Stimulated activated naive CD8-positive, alpha-beta T cell treated with anti-CD3 and anti-CD28 coated beads, Interleukin-15, Interleukin-2, amounts not matched to agents 100 U/mL and 50 U/mL, for 24 hours (primary cell): ENCODE measurements at regions not wholly inside any gene's neighbourhood (a gene's known extent, or its start where the extent isn't known, plus 50 kb on each side); places are given as distances from the start of the nearest gene placed in this dataset.
"Not testable (repeated sequence)": the region's sequence is repeated elsewhere in the genome, so short reads cannot be mapped to it uniquely, and the experiment has no call there.

Experiments used
- ATAC-seq: fragments of 150-1000 bp; cut with Tn5 transposase; one replicate; pipeline ENCODE4 v1.10.0; 2021
- DNase-seq: peaks from one replicate; pipeline ENCODE4 v3.0.0; 2021

DNA sequence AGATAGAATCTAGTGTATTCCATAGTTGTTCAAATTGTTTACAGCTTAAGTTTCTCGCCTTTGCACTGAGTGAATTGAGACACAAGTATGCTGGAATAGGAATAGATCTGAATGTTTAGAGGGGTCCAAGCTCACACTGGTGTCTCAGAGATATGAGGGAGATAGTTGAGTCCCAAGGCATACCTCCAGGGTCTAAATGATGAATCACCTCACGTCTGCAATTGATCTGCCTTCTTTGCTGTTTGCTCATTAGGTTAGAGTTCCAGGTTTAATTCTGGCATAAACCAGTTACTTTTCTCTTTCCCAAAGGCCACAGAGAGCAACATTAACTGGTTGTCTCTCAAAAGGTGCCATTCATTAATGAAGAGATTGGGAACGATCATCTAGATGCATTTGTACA lies 106.3 kb upstream of the MME start:
- no peak for DNase-seq
- ATAC-seq = no peak

DNA sequence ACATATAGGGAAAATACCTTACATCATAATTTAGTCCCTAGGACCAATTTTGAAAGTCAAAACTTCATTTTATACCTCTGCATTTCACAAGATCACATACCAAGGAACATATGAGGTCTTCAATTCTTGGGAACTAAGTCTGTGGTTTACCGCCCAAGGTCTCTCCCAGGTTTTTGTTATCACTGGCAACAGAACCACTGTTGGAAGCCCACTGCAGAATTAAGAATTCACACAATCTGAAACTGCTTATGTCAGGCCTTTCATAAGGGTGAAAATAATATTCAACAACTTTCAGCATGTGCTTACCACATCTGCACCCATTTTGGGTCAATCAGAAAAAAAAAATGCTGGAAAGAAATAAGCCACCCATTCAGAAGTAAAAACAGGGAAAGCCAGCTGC lies 107.2 kb upstream of the MME start:
- no peak for ATAC-seq
- DNase-seq = no peak

DNA sequence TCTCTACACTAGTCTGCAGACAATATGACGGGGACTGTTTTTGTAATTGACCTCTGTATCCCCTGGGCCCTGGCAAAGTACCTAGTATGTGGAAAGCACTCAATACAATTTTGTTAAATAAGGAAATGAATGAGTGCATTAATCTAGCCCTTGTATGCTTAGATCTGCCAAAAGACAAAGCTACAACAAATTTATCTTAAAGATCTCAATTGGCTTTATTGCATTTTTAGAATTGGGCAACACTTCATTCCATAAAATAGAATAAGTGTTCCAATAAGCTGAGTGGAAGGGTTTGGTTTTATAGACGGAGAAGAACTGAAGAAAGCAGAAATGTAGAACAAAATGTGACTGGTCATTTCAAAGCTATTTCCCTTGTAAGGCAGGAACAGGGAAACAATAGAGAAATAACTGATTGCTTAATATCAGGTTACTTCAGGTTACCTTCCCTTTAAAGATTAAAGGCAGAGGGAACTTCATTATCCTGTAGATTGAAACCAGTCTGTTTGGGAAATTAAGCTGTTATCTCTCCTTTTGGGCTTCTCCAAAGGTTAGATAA lies 108.3 kb upstream of the MME start:
- ATAC-seq = no peak
- DNase-seq = no peak

DNA sequence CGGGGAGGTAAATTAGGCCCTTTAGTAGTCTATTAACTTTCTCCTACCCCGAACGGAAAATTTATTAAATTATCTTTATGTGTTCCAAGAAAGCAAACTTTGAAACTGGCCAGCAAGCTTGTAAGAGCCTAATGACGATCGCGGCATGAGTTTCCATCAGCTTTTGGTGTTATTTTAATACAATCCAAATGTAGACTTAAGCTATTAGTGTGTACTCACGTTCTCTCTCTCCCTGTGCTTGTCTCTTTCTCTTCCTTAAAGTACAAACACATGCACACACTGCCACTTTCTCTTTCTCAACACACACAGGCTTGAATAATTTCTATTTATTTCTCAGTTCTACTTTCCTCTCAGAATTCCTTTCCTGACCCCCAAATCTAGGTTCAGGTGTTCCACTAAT lies 108.8 kb upstream of the MME start:
- no peak for ATAC-seq
- no peak for DNase-seq

DNA sequence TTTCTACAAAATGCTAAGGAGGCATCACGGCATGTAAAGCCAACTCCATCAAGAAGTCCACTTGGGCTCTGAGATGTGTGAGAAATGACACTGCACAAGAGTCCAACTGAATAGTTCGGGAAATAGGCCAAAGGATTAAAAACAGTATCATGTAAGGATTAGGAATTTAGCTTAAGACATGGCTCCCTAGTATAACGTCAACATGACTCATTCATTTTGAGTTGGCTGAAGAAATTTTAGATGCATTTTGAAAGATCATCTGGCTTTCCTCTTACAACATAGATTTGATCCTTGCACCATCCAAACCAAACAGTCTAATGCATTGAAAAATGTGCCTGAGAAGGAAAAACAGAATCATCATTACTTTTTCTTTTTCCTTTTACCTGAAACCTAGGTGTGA lies 109.3 kb upstream of the MME start:
- no peak for ATAC-seq
- DNase-seq = no peak

DNA sequence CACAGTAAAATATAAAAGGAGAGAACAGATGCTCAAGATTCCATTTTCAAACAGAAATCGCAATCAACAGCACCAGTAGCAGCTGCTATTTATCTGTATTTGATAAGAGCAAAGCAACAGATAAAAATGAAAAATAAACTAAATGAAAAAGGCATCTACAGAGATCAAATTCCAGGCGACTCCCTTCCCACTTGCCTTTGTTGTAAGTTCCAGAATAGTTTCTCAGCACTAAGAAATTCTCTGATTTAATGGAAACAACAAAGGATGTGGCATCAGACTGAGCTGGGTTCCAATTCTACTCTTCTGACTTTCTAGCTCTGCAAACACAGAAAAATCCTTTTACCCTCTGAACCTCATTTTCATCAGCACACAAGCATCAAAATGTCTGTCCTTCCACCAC lies 110.8 kb upstream of the MME start:
- no peak for ATAC-seq
- DNase-seq = no peak

DNA sequence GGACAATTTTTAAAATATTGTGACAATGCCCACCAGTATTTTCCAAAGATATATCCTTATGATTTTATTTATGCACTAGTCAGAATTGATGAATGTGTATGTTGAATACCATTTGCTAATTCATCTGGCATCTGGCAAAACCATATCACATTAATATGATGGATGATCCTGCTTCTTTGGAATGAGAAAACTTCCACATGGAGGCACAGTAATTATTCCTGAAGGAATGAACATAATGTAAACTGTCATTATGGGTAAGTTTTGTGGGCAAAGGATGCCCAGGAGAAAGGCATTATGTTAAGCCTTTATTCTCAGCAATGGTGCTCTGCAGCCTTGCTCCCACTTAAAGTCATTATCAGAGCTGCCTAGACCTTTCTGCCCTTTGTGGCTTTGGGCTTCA lies 113.0 kb upstream of the MME start:
- no peak for ATAC-seq

DNA sequence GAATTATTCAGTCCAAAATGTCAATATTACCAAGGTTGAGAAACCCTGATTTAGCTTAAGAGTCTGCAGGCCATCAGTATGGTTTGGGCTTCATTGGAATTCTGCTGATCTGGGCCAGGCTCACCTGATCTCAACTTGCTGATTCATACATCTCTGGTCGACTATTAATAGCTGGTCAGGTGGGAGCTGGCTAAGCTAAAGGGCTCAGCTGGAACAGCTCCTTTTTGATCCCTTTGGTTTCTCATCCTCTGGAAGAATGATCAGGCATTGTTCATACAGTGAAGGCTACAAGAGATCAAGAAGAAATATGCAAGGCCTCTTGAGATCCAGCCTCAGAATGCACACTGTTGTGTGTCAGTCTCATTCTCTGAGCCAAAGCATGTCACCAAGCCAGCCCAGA lies 123.3 kb upstream of the MME start:
- ATAC-seq (no peak), DNase-seq (no peak)

More for the DNA sequence above, 113.0 kb upstream of the MME start:
- DNase-seq = no peak

DNA sequence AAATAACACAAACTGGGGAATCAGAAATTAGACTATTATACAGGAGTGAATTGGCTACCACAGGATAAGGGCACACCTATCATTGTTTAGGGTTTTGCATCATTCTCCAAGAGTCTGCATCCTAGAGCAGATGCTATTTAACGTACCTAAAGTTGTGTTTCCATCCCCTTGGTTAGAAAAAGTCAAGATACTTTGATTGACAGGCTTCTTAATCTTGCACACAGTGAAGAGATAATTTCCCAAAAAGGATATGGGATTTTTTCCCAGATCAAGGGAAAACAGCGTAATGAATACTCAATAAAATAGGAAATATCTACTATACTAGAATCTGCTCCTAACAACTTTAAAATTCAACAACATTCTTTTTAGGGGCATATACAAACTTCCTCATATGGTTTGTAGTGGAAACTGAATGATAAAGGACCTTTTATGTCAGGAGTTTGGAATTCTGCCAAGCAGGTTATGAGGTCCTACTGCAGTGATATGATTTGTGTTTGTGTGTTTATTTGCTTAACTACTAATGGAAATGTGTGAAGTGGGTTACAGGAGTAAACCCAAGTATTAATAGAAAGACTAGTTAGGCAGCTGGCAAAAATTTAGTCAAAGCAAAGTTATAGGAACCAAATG lies 124.1 kb upstream of the MME start:
- no peak for DNase-seq
- no peak for ATAC-seq

DNA sequence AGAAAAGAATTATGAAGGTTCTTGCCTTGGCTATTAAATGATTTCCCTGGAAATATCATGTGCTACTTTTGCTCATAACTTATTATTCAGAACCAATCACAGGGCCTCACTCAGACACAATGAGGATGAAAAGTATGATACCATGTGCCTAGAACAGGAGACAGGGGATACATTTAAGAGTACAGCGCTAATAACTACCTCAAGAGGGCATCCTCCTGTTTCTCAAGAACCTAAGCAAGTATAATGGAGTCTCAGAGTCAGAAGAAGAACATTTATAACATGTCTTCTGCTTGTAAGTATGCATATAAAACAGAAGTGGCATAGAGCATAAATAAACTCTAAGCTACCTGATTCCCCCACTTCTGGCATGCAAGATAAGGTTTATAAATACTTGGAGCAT lies 125.4 kb upstream of the MME start:
- no peak for DNase-seq
- no peak for ATAC-seq

DNA sequence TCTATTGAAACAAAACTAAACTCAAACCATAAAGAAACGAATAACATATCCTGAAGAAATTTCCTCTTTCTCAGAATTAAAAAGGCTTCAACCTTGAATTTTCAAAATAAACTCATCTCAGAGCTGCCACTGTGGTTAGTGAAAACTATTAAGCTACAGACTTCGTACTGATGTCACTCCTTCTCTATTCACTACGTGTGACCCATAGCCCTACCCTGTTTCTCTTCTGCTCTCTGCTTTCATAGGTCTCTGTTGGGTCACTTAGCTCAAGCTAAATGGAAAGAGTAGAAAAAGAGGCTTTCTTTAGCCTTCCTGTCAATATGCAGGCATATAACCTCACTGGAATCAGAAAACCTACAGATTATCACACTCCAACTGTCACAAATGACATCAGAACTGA lies 126.6 kb upstream of the MME start:
- DNase-seq = no peak
- ATAC-seq = no peak

DNA sequence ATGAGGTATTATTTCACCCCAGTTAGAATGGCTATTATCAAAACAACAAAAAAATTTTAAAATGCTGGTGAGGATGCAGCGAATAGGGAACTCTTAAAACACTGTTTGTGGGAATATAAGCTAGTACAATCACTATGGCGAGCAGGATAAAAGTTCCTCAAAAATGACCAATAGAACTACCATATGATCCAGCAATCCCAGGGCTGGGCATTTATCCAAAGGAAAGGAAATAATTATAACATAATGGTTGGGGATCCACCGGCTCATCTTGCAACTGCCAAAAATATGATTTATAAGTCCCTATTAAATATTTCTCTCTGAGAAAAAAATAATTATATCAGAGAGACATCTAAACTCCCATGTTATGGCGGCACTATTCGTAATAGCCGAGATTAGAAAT lies 127.6 kb upstream of the MME start:
- no peak for DNase-seq
- ATAC-seq = no peak

DNA sequence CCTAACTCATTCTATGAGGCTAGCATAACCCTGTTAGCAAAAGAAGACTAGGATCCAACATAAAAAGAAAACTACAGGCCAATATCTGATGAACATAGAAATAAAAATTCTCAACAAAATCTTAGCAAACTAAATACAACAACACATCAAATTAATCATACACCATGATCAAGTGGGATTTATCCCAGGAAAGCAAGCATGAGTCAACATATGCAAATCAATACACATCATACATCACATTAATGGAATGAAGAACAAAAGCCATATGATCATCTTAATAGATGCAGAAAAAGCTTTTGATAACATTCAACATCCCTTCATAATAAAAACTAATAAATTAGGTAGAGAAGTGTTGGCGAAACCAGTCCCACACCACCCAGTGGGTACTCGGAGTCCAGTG lies 136.1 kb upstream of the MME start:
- ATAC-seq (no peak), DNase-seq (no peak)

DNA sequence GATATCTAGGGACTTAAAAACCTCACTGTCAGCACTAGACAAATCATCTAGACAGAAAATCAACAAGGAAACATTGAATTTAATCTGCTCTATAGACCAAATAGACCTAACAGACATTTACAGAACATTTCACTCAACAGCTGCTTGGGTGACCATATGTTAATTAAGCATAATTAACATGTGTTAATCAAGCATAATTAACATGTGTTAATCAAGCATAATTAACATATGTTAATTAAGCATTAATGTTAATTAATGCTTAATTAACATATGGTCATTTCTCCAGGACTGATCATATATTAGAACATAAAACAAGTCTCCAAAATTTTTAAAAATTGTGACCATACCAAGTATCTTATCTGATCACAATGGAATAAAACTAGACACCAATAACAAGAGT lies 137.3 kb upstream of the MME start:
- no peak for ATAC-seq
- no peak for DNase-seq

DNA sequence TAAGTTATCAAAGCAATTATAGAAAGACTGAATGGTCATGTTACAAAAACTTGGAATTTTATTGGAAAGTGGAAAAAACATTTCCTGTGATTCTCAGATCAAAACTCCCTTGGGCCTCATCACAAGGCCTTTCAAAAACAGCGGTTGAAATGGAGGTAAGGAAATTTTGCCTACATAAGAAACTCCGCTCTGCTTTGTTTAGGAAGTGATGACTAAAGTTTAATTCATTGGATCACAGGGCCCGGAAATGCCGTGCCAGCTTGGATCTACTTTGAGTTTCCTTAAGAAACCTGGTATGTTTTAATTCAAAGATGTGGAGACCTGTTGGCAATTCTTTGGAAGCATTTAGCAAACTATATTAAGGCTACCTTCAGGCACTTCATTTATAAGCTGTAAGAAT lies 143.9 kb upstream of the MME start:
- no peak for DNase-seq
- no peak for ATAC-seq

DNA sequence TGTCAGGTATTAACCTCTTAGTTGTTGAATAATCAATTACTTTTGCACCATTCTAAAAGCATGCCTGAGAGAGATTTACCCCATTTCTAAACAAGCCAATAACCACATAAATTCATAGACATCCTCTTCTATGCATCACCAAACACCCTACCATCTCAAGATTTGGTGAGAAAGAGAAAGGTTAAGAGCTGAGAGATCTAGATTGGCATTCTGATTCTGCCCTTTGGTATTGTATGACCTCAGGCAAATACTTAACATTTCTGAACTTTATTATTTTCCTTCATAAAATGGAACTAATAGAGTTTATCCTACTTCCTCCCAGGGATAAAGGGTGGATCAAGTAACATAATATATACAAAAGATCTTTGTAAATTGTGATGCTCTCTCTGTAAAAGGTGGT lies 146.5 kb upstream of the MME start:
- ATAC-seq = no peak
- no peak for DNase-seq

DNA sequence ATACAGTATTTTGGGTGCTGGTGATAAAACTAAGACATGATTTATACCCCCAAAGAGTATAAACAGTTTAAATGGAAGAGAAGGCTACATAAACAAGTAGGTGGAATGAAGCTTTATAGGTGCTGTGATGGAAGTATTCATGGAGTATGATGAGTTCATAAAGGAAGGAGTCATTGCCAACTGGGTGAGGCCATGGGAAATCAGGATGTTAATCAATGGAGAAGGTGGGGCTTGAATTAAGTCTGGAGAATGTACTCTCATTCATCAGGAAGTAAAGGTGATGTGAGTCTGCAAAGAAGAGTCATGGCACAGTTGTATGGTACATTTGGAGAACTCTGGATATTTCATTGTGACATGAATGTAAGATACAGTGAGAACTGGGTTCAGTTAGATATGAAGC lies 147.5 kb upstream of the MME start:
- DNase-seq (no peak), ATAC-seq (no peak)

DNA sequence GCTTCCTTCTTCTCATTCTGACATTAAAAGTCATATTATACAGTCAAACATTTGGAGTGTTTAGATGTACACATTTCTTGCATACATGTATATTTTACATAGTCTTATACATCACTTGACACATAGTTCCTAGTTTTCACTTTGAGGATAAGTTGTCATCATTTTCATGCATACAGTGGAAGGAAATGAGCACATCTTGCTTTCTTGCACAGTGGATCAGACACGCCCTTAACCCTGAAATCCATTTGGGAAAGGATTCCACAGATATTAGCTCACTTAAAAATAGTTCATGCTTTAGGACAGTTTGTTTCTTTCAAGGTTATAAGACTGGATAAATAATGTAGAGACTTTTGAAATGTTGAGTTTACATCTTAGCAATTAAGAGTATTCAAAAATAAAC lies 148.6 kb upstream of the MME start:
- ATAC-seq = no peak

DNA sequence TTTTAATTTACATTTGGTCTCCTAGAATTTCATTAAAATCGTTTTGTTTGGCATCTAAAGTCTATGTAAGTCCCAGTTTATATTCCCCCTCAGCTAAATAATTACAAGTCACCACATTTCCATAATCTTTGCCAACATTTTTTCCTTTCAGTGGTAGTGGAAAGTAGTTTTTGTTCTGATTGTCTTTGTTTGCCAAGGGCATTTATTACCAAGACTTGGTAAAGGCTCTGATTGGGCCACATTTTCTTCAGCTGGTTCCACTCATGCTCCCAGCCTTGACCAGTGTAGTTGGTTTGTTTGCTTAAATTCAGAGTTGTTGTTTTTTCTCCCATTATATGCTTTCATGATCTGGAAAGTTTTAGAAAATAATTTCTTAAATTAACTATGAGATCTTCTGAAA lies 153.4 kb upstream of the MME start:
- no peak for ATAC-seq
- no peak for DNase-seq

More for the DNA sequence above, 148.6 kb upstream of the MME start:
- no peak for DNase-seq

DNA sequence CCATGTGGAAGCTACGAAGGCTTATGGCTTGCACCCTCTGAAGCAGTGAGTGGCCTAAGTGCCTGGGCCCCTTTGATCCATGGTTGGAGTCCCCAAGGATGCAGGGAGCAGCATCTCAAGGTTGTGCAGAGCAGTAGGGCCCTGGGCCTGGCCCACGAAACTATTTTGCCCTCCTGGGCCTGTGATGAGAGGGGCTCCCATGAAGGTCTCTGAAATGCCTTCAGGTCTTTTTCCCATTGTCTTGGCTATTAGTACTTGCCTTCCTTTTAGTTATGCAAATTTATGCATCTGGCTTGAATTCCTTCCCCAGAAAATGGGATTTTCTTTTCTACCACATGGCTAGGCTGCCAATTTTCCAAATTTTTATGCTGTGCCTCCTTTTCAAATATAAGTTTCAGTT lies 158.8 kb upstream of the MME start:
- DNase-seq = no peak
- ATAC-seq = no peak

DNA sequence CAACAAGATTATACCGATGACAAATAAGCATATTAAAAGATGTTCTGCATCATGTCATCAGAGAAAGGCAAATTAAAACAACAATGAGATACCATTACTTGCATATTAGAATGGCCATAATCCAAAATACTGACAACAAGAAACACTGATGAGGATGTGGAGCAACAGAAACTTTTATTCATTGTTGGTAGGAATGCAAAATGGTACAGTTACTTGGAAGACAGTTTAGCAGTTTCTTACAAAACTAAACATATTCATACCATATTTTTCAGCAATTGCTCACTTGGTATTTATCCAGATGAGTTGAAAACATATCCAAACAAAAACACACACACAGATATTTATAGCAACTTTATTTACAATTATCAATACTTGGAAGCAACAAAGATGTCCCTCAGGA lies 160.9 kb upstream of the MME start:
- ATAC-seq (no peak), DNase-seq (no peak)

DNA sequence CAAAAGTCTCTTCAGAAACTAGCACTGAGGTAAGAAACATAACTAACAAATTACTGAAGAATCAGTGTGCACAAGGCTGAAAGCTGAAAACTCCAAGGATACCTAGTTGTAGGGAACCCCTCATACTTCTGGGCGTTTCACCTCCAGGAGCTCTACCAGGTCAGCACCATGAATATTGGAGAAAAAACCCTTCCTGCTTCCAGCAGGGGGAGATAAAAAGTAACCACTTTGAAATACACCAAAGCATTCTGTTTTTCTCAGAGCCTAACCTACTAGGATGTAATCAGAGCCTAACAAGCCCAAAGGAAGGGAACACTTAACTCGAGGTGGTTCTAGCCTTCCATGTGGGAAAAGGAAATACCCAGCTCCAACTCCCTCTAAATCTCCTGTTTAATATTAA lies 175.8 kb upstream of the MME start:
- no peak for DNase-seq
- no peak for ATAC-seq

DNA sequence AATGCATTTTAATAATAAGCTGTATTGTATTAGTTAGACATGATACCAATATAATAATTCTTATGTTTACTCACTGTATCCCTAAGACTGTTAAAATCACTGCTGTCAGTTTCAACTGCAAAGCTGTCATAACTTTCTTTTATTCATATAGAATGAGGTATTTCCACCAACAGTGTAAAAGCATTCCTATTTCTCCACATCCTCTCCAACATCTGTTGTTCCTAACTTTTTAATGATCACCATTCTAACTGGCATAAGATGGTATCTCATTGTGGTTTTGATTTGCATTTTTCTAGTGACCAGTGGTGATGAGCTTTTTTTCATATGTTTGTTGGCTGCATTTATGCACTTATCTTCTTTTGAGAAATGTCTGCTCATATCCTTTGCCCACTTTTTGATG lies 177.6 kb upstream of the MME start:
- ATAC-seq, DNase-seq: not testable (repeated sequence)

DNA sequence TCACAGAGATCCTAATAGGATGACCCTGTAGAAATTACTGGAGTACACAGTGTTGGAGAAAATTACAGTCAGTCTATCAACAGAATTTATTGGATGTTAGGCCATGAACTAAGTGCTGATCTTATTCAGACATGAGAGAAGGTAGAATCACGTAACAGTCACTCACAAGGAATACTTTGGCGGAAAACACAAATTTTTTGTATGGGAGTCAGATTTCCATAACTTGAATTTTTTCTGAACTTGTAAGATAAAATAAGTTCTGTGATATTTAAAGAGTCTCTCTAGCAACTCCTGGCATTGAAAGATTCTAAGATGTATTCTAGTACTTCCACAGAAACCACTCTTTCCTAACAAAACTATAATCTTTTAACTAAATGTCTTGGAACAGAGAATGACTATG lies 178.8 kb upstream of the MME start:
- DNase-seq (no peak), ATAC-seq (no peak)

DNA sequence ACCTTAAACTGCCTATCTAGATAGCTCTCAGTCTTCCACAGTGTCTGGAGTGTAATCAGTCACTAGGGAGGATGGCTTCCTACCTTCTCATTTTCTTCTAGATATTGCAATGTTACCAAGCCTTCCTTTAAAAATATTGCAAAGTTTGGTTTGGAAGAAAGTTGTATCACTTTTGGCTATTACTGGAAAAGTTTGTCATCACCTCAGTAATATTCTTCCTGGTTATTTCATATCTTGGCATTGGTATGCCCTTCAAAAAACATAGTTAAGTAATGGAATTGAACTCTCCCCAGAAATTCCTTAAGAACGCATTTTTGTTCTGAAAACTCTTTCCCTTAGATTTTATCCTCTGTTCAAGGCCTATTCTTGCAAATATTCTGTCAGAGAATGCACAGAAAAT lies 179.3 kb upstream of the MME start:
- DNase-seq = no peak
- no peak for ATAC-seq
